Type B pancreatic cell (in vitro differentiated cells): ENCODE measurements at regions not wholly inside any gene's neighbourhood (a gene's known extent, or its start where the extent isn't known, plus 50 kb on each side); places are given as distances from the start of the nearest gene placed in this dataset.

Experiments
- DNase-seq: peaks from one replicate; pipeline ENCODE4 v3.0.0; 2021; ENCODE audit warnings: mixed read lengths; ENCODE audit not compliant: unreplicated experiment; ENCODE audit errors: extremely low spot score
- H3K27ac Mint-ChIP-seq: 2 replicates; pipeline ENCODE4 v1.8.0; 2021; ENCODE audit warnings: mild to moderate bottlenecking, mixed read lengths
- H3K27me3 Mint-ChIP-seq: 2 replicates; pipeline ENCODE4 v1.8.0; 2021; ENCODE audit warnings: mixed read lengths
- H3K36me3 Mint-ChIP-seq: 2 replicates; pipeline ENCODE4 v1.8.0; 2021; ENCODE audit warnings: mixed read lengths
- H3K4me1 Mint-ChIP-seq: one replicate; pipeline ENCODE4 v1.8.0; 2021; ENCODE audit warnings: mixed read lengths; ENCODE audit not compliant: unreplicated experiment
- H3K4me3 Mint-ChIP-seq: 2 replicates; pipeline ENCODE4 v1.8.0; 2021; ENCODE audit warnings: mild to moderate bottlenecking, mixed read lengths
- H3K9me3 Mint-ChIP-seq: 2 replicates; pipeline ENCODE4 v1.8.0; 2021; ENCODE audit warnings: mixed read lengths
- CTCF ChIP-seq: fragments of 200-600 bp; sonication (generic); conservative IDR thresholded peaks from 2 replicates; pipeline ENCODE4 v1.5.0; 2021; ENCODE audit warnings: antibody characterized with exemption, mild to moderate bottlenecking

- H3K4me3 Mint-ChIP-seq = no peak overlapping the region
- no peak for TF ChIP-seq CTCF
- no peaks in the 10 kb centered on the region for H3K36me3 Mint-ChIP-seq
- no peaks in the 10 kb centered on the region for H3K4me1 Mint-ChIP-seq
- no peak for DNase-seq
- H3K27ac Mint-ChIP-seq = no peak overlapping the region
- H3K27me3 Mint-ChIP-seq = no peaks in the 10 kb centered on the region
- H3K9me3 Mint-ChIP-seq = peaks cover 12% of the 10 kb centered on the region
Observed at GRCh38 chr11:105553025-105553424, 56.8 kb upstream of the GRIA4 start.

GRCh38 chr11:105548359-105548758 is 61.5 kb upstream of the GRIA4 start:
- no peaks in the 10 kb centered on the region for H3K36me3 Mint-ChIP-seq
- H3K27me3 Mint-ChIP-seq = no peaks in the 10 kb centered on the region
- no peak for DNase-seq
- TF ChIP-seq CTCF = no peak
- H3K9me3 Mint-ChIP-seq = peaks cover 12% of the 10 kb centered on the region
- no peak overlapping the region for H3K4me3 Mint-ChIP-seq
- no peak overlapping the region for H3K27ac Mint-ChIP-seq
- H3K4me1 Mint-ChIP-seq = peaks cover 4% of the 10 kb centered on the region

GRCh38 chr11:105538588-105538987 is 71.3 kb upstream of the GRIA4 start:
- no peak overlapping the region for H3K27ac Mint-ChIP-seq
- H3K4me3 Mint-ChIP-seq = no peak overlapping the region
- H3K27me3 Mint-ChIP-seq = no peaks in the 10 kb centered on the region
- DNase-seq = no peak
- no peaks in the 10 kb centered on the region for H3K4me1 Mint-ChIP-seq
- no peaks in the 10 kb centered on the region for H3K36me3 Mint-ChIP-seq
- no peak for TF ChIP-seq CTCF
- no peaks in the 10 kb centered on the region for H3K9me3 Mint-ChIP-seq

GRCh38 chr11:105537531-105537930 is 72.3 kb upstream of the GRIA4 start:
- no peak overlapping the region for H3K27ac Mint-ChIP-seq
- H3K4me3 Mint-ChIP-seq = no peak overlapping the region
- TF ChIP-seq CTCF = no peak
- no peaks in the 10 kb centered on the region for H3K36me3 Mint-ChIP-seq
- no peak for DNase-seq
- no peaks in the 10 kb centered on the region for H3K4me1 Mint-ChIP-seq
- no peaks in the 10 kb centered on the region for H3K27me3 Mint-ChIP-seq
- H3K9me3 Mint-ChIP-seq = no peaks in the 10 kb centered on the region

GRCh38 chr11:105524286-105524685 is 85.6 kb upstream of the GRIA4 start:
- Mint-ChIP-seq H3K27ac (no peak overlapping the region), H3K36me3 (no peaks in the 10 kb centered on the region), H3K27me3 (no peaks in the 10 kb centered on the region), H3K9me3 (peaks cover 14% of the 10 kb centered on the region), H3K4me1 (no peaks in the 10 kb centered on the region), H3K4me3 (no peak overlapping the region)
- DNase-seq = no peak
- TF ChIP-seq CTCF = no peak

- DNase-seq = no peak
- TF ChIP-seq CTCF = no peak
- Mint-ChIP-seq H3K4me3 (no peak overlapping the region), H3K9me3 (peaks cover 6% of the 10 kb centered on the region), H3K36me3 (no peaks in the 10 kb centered on the region), H3K27ac (no peak overlapping the region), H3K4me1 (no peaks in the 10 kb centered on the region), H3K27me3 (no peaks in the 10 kb centered on the region)
Observed at GRCh38 chr11:105520706-105521345, 89.0 kb upstream of the GRIA4 start.
